Embryonic facial prominence (tissue), 1 donor: ENCODE measurements at regions not wholly inside any gene's neighbourhood (a gene's known extent, or its start where the extent isn't known, plus 50 kb on each side); places are given as distances from the start of the nearest gene placed in this dataset.
A peak's percentile ranks its signal among the peaks of the same experiment; 100 is the strongest.

Source experiments
- DNase-seq: peaks from one replicate; pipeline ENCODE4 v3.0.0-alpha.2; 2016; ENCODE audit errors: extremely low spot score

DNA sequence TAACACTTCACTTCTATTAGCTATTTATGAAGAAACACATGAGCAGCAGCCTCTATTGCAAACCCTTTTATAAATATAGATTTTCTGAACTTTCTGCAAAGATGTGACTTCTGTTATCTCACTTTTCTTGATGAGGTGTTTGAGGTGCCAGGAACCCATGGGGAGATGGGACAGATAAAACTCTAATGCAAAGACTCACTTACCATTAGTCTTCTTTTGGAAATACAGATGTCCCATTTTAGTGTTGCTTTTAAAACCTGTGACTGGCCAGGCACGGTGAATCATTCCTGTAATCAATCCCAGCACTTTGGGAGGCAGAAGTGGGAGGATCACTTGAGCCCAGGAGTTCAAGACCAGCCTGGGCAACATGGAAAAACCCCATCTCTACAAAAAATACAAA, 171.3 kb upstream of the GAS1 start:
- no peak for DNase-seq

DNA sequence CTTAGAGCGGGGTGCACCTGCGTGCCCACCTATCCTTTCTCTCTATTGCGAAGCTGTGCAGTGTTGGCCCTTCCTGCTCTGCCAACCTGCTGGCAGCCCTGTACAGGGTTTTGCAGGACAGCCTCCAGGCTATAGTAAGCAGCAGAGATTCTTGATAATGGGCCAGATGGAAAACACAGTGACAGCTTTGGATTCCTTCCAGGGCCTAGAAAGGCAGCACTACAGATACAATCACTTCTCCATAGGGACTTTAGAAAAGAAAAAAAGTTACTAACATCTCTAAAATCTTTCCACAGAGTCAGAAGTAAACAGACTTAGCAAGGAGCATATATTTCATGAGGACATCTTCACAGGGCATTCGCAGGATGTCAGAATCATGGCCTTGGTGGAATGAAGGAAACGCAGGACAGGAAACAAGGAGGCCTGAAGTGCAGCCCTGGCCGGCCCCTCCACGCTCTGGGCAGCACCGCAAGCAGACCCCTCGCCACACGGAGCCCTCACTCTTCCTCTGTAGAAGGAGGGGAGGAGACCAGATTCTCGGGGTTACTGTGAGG, 172.1 kb upstream of the GAS1 start:
- no peak for DNase-seq

DNA sequence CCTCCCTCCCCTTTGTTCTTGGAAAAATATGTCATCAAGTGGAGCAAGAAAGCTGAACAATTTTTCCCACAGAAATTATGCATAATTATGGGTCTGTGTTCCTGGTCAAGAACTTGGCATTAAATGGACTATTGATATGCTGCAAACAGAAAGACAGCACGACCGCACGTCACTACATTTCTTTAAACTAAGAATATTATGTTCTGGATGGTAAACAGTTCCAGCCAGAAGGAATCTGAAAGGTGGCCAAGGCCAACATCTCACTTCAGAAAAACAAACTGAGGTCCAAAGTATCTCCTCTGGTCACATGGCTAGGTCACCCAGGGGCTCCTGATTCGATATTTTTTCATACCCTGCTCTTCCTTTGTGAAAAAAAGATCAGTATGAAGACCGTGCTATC, 173.3 kb upstream of the GAS1 start:
- DNase-seq = no peak

DNA sequence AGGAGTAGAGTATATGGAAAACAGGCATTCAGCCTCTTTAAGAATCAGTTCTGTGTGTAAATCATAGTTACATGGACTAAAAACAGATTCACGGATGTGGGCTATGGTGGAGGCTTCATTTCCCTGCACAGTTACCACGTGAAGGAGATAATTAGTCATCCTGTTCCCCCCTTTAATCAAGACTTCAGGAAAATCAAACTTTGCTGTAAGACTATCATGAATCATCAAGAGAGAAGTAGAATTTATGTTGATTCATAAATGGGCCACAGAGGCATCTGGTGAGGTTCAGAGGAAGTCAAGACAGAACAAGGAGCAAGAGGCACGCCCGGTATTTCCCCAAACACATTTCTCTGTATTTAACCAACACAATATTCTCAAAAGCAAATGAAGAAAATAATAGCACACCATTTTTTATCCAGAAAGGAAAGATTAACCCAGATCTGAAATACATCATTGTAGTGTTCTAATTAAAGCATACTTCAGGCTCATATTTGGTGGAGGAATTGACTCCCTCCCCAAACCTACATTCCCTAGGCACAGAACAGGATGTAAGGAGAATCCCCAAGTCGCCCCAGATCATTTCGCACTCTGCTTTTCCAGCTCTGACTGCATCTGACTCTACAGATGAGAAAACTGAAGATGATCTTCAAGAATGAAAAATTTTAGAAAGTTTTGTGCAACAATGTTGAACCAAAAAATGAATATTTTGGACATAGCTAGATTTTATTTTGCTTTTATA, 175.8 kb upstream of the GAS1 start:
- no peak for DNase-seq

DNA sequence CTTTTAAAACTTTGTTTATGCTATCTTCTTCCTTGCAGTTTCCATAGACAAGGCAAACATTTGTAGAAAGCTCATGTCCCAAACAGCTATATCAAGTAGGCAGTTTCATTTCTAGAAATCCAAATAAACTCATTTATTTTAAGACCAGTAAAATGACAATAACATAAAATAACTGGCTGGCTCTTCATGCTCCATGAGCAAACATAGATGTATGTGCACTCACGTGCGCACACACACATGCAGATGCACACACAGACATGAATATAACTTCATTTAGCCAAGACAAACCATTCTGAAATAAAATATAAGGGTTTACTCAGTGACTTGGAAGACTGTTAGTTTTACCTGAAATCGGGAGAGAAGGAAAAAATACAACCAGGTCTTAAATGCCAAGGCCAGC, 176.5 kb upstream of the GAS1 start:
- no peak for DNase-seq

DNA sequence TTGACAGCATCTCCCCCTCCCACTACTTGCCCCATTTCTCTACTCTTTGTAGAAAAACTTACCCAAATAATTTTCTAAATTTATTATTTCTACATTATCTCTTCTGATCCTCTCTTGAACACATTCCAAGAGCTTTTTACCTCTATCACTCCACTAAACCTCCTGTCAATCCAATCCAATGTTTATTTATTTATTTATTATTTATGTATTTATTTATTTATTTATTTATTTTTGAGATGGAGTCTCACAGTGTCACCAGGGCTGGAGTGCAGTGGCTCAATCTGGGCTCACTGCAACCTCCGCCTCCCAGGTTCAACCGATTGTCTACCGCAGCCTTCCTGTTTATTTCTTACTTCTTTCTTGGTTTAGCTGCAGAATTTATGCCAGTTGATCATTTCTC, 178.5 kb upstream of the GAS1 start:
- no peak for DNase-seq

DNA sequence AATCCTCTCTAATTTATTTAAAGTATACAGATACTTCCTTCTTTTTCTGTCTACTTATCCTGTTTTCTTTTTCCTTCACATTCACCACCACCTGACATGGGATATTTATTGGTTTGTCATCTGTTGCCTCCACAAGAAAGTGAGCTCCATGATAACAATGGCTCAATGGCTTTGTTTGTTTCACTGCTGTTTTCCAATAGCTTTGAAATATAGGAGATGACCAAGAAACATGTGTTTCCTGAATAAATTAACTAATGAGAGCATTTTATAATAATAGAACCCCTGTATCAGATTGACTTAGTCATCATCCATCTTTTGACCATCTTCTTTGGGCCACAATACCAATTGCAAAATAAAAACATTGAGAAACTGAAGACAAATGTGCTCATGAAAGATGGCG, 180.2 kb upstream of the GAS1 start:
- DNase-seq = no peak

DNA sequence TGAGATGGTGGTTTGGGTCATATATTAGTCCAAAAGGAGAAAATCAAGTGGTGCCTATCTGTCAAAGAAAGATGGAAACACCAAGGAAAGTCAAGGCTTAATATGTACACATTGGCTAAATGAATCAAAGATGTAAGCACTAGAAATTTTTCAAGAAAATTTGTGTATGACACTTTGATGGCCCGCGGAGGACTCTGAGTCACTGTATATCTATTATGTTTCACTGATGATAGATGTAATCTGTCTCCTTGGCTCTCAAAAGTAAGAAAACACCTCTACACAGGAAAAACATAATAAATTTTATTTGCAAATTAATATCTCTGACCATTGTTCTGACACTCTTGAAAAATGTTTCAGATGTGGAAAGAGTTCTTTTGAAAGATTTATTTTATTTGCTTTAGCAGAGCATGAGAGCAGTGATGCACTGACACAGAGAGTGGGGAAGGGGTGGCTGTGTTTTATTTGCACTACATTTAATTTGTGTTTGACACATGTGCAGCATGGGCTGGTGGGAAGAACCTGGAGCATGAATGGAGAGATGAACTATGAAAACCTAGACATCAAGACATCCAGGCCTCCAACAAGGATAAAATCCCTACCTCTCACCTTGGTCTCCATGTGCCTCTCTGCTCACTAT, 180.8 kb upstream of the GAS1 start:
- DNase-seq = no peak

DNA sequence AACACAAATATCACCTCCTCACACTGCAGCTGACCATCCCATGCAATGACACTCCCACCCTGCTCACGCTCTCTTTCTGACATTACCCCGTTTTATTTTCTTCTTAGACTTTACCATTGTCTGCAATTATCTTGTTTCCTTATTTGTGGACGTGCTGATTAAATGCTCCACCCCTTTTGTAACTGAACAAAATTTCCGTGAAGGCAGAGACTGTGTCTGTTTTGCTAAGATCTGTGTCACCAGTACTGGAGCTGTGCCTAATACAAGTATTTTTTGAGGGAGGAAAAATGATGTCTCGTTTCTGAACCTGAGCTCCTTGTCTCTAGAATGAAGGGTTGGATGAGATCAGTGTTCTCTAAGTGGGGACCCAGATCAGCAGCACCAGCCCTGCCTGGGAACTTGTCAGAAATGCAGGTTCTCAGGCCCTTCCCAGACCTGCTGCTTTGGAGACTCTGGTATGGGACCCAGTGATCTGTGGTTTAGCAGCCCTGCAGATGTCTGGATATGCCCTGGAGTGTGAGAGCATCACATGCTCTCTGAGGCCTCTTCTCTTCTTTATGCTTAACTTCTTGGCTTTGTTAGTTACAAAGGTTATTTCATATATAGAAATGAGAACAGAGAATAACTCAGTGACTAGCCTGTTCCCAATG, 181.7 kb upstream of the GAS1 start:
- DNase-seq = no peak

DNA sequence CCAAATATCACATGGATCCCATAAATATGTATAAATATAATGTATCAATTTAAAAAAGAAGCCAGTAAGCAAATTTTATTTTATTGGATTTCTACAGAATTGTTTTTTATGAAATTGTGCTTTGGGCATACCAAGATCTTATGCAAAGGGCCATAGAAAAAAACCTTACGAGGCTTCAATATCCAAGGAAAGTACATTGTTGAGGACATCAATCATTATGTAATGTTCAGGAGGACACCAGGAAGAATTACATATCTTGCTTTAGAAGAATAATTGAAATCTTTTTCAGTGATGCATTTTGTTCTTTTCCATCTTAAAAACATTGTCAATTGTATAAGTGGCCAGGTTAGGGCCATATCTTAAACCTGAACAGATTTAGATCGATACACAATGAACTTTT, 187.8 kb upstream of the GAS1 start:
- no peak for DNase-seq

DNA sequence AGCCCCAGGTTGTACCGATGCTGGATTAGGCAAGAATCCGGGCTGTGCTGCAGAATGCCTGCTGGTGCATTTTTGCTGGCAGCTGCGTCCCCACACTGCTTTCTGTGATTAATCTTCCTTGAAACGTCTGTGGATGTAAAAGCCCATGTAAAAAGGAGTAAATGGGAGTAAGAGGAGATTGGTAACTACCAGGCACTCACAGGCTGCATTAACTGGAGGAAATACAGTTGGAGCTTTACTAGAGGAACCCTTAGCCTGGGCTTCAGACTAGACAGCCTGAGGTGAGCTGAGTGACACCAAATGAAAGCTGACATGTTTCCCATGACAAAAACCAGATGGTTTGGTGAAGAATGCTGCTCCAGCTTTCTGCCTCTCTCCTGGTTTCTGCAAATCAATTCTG, 190.4 kb upstream of the GAS1 start:
- DNase-seq = no peak

DNA sequence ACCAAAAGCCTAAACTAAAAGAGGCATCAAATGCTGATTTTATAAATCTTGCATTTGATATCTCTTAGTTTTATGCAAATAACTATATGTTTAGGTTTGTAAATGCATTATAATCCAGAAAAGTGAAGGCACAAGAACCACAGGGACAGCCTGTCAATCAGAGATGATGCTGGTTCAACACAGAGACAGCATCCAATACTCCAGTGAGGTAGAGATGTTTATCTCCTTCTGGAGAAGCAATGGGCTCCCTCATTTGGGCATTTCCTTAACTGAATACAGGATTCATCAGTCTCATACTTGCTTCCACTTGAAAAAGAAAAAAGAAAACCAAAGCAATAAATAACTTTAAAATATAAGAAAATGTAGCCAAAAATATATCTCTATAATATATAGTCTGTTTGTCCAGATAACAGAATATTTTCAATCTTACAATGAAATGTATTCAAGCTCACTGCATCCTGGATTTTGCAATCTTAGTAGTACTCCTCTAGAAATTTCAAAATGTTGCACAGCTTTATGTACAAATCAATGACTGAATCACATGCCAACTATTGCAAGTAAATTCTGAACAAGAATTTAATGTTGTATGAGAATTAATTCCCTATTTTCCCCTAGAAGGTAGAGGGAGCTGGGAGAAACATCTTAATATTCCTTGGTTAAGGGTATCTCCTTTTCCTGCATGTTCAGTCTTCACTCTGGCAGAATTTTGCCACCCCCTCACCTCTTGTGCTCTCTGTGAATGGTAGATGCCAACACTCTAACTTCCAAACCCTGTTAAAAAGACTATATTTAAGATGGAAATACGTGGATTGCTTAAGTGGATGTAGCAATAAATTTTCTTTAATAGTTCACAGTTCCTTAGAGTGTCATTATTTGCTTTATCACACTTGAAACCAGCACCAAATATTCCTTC, 191.1 kb upstream of the GAS1 start:
- no peak for DNase-seq

DNA sequence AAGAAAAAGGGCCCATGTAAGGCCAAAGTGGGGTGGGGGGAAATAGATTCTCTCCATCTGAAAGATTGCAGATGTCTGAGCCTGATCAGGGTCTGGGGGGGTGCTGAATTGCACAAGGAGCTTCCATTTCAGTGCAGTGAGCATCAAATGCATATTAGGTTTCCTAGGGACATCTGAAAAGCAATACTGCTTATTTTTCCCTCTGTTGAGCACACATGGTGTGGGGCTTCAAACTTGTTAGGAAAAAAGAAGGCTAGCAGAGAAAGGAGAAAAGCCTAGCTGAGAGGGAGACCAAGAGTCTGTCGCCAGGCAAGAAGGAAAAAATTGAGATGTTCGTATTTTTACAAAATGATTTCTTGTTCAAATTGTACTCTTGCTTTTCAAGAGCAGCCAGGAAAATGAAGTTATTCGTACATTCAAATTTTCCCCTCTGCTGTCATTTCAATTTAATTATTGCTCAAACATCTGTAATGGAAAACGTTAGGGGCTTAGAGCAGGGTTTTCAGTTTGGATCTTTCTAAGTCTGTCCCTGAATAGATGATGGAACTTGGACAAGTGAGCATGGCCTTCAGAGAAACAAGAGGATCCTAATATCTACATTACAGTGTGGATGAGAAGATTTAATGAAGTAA, 191.9 kb upstream of the GAS1 start:
- DNase-seq = no peak

DNA sequence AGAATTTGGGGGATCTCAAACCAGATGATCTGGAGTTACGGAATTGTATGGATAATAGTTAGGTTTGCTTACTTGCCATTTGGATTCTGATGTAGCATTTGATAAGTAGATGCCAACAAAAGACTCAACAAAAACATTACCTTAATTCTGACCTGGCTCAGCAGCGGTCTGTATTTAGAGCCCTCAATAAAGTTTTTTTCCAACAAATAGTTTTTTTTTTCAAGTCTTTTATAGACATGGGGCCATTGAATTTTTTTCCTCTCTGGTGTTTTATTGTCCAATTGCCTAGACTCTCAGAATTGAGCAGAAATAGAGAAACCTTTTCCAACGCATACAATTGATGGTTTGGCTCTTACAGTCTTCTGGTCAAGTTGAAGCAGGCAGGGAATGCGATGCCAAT, 192.8 kb upstream of the GAS1 start:
- no peak for DNase-seq

DNA sequence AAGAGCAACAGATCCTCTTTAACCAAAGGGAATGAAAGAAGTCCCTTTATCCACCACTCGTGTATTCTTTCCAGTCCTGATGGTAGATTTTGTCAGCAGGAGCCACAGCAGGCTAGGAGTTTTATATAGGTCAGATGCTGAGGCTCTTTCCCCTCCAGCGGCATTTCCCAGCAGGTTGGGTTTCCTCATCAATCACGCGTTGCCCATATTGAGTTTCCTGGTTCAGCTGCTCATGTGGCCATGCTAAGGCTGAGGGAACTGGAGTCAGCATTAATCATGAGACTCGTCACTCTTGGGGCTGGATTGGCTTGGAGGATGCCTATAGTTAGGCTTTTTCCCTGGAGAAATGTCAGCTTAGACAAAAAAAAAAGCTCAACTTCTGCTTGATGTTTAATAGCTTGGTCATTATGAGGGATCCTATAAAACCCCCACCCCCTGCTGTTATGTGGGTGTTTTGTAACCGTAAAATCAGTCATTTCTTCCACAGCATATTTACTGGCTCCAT, 193.4 kb upstream of the GAS1 start:
- no peak for DNase-seq

DNA sequence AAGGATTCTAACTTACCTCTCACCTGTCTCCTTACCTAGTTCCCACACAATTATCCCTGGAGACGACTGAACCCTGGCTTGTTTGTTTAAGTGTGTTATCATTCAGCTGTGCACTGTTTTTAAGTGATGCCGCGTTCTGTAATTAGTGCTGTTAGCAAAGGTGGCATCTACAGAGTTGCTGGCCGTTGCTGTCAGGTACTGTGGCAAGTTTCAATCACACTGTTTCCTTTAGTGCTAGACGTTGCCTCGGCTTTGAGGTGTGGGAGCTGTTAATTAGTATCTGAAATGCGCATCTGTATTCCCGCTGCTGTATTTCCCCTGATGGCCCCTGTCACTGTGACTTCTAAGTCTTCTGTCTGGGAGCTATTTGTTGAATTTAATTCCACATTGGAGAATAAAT, 193.8 kb upstream of the GAS1 start:
- DNase-seq = no peak

DNA sequence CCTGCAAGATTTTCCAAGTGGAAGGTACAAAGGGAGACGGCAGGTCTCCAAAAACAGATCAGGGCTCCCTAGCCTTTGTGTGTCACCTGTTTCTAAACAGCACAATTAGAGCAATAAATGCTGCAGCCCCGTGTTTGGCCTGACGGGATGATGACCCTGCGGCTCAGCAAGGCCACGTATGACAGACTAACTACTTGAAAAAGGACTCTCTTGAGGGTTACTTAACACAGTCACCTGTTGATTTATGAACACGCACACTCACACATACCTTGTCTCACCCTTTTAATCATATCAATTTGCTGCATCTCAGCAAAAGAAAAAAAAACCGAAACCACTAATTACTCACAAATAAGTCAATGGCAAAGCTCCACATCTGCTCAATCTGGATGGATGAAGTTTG, 199.6 kb upstream of the GAS1 start:
- no peak for DNase-seq

DNA sequence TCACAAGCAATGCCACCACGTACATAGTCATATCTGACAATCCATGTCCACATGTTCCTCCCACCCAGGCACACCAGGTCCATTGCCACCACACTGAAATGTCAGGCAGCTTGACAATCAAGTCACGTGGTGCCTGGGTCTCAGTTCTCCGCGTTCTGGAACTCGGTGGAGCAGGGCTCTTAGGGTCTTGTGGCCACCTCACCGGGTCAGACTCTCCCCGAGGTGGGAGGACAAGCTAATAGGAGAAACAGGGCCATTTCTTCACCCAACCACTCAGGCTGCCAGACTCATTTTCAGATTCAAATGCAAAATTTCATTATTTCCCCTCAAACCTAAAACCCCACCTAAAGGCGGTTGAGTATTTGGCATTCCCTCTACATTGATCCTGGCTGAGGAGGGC, 200.5 kb upstream of the GAS1 start:
- DNase-seq = no peak

DNA sequence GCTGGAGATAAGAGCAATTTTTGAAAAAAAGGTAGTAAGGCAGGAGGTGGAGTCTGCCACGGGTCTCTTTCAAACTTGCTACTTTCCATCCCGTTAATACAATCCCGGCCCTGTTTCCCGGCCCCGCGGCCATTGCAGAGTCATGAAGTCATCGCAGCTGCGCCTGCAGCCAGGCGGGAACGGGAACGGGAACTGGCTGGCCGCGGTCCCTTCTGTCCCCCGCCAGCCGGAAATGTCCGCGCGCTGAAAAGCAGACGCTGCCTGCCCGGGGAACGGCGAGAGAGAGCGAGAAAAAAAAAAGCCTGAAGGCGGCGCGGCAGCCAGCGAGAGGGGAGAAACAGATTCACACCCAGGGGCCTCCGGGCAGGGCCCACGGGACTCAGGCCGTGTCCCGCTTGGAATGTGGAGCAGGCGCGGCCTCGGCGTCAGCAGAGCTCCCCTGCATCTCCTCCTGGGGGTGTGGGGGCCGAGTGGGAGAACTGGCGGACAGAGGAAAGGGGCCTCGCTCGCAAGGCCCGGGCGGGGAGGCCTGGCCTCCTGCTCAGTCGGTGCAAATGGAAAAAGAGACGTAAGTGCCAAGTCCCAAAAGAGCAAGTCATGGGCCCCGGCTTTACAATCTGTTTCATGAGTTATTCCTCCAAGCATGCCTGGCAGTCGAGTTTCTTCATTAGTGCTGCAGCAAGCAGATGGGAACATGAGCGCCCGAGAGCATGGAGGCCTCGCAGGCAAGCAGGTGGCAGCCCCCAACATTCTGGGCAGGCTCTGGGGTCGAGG, 201.2 kb upstream of the GAS1 start:
- peak; percentile 68 for DNase-seq

DNA sequence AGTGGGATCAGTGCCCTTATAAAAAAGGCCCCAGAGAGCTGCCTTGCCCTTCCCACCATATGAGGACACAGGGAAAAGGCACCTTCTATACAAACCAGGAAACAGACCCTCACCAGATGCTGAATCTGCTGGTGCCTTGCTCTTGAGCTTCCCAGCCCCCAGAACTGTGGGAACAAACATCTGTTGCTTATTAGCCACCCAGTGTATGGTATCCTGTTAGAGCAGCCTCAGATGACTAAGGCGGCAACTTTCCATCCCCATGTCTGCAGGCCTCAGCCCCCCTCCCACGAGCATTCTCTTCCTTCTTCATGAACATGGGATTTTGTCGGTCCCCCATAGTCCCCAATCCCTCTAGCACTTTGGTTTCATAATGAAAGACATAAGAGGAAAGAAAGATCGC, 202.5 kb upstream of the GAS1 start:
- no peak for DNase-seq

DNA sequence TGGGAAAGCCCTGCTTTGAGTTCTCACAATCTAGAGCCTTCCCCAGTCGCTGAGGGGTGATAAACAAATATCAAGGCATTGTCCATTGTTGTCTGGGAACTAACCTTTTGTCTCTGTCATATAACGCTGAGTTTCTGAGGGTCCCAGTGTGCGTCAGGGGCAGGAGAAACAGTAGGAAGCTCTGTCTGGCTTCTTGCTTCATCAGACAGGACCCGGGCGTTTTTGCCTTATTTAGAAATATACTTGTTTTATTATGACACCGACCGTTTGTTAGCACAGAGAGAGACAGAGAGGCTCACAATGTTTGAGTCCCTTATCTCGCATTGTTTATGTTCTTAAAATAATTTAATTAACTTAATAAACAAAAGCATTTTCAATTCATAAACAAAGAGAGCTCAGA, 204.9 kb upstream of the GAS1 start:
- no peak for DNase-seq
